ENCODE measurements at regions not wholly inside any gene's neighbourhood (a gene's known extent, or its start where the extent isn't known, plus 50 kb on each side); places are given as distances from the start of the nearest gene placed in this dataset.
A peak's percentile ranks its signal among the peaks of the same experiment; 100 is the strongest.

- no peak for DNase-seq
These were observed 210.9 kb upstream of the MANEA start for GRCh38 chr6:95366414-95366813.

- no peak for DNase-seq
These were observed 193.5 kb upstream of the MANEA start for GRCh38 chr6:95383878-95384277.

- no peak for DNase-seq
These were observed 192.3 kb upstream of the MANEA start for GRCh38 chr6:95384988-95385387.

- DNase-seq: no peak
These were observed 189.5 kb upstream of the MANEA start for GRCh38 chr6:95387845-95388244.

GRCh38 chr6:95404777-95405176 lies 172.6 kb upstream of the MANEA start:
- DNase-seq: no peak

GRCh38 chr6:95408111-95408510 lies 169.2 kb upstream of the MANEA start:
- DNase-seq: no peak

- no peak for DNase-seq
These were observed 167.2 kb upstream of the MANEA start for GRCh38 chr6:95410168-95410567.

- no peak for DNase-seq
These were observed 163.5 kb upstream of the MANEA start for GRCh38 chr6:95413789-95414188.

- no peak for DNase-seq
These were observed 159.5 kb upstream of the MANEA start for GRCh38 chr6:95417856-95418255.

- DNase-seq: no peak
These were observed 156.5 kb upstream of the MANEA start for GRCh38 chr6:95420792-95421191.

- DNase-seq: no peak
These were observed 154.0 kb upstream of the MANEA start for GRCh38 chr6:95423331-95423730.

GRCh38 chr6:95431637-95432228 lies 145.6 kb upstream of the MANEA start:
- DNase-seq: peak; percentile 28

- DNase-seq: no peak
These were observed 137.6 kb upstream of the MANEA start for GRCh38 chr6:95439741-95440140.

- DNase-seq: no peak
These were observed 129.1 kb upstream of the MANEA start for GRCh38 chr6:95448208-95448607.

- no peak for DNase-seq
These were observed 107.8 kb upstream of the MANEA start for GRCh38 chr6:95469511-95469910.

- no peak for DNase-seq
These were observed 98.4 kb upstream of the MANEA start for GRCh38 chr6:95478941-95479340.

GRCh38 chr6:95487817-95488216 lies 89.5 kb upstream of the MANEA start:
- no peak for DNase-seq

GRCh38 chr6:95489185-95489863 lies 88.0 kb upstream of the MANEA start:
- no peak for DNase-seq

GRCh38 chr6:95496769-95497426 lies 80.4 kb upstream of the MANEA start:
- DNase-seq: no peak

GRCh38 chr6:95501032-95501904 lies 76.1 kb upstream of the MANEA start:
- no peak for DNase-seq

GRCh38 chr6:95503568-95503967 lies 73.8 kb upstream of the MANEA start:
- no peak for DNase-seq

- DNase-seq: no peak
These were observed 65.9 kb upstream of the MANEA start for GRCh38 chr6:95511404-95511803.

GRCh38 chr6:95515975-95516374 lies 61.4 kb upstream of the MANEA start:
- no peak for DNase-seq
